HUES6 (cell line): ENCODE measurements at regions not wholly inside any gene's neighbourhood (a gene's known extent, or its start where the extent isn't known, plus 50 kb on each side); places are given as distances from the start of the nearest gene placed in this dataset.
"Not testable (repeated sequence)": the region's sequence is repeated elsewhere in the genome, so short reads cannot be mapped to it uniquely, and the experiment has no call there.

Experiments
- H3K27ac ChIP-seq: 2 replicates; pipeline ENCODE4 v1.7.0; 2013; ENCODE audit warnings: low read depth, mild to moderate bottlenecking, low read length, inconsistent platforms
- H3K27me3 ChIP-seq: 2 replicates; pipeline ENCODE4 v1.6.1; 2013; ENCODE audit warnings: low read length; ENCODE audit not compliant: control insufficient read depth, insufficient read depth
- H3K36me3 ChIP-seq: 2 replicates; pipeline ENCODE4 v1.6.1; 2013; ENCODE audit warnings: low read length; ENCODE audit not compliant: control insufficient read depth, insufficient read depth
- H3K4me1 ChIP-seq: 2 replicates; pipeline ENCODE4 v1.6.1; 2013; ENCODE audit warnings: low read length; ENCODE audit not compliant: control insufficient read depth, insufficient read depth
- H3K4me3 ChIP-seq: 2 replicates; pipeline ENCODE4 v1.5.1; 2013; ENCODE audit warnings: low read depth, low read length
- H3K9ac ChIP-seq: one replicate; pipeline ENCODE4 v1.6.1; 2013; ENCODE audit warnings: mild to moderate bottlenecking, low read length
- H3K9me3 ChIP-seq: 2 replicates; pipeline ENCODE4 v1.6.1; 2013; ENCODE audit warnings: low read depth, low read length; ENCODE audit not compliant: control insufficient read depth, insufficient read depth

GRCh38 chr3:167001374-167001773, 378.7 kb downstream of the ZBBX start:
- no peak overlapping the region for H3K9ac ChIP-seq
- no peaks in the 10 kb centered on the region for H3K4me1 ChIP-seq
- H3K27me3 ChIP-seq = no peaks in the 10 kb centered on the region
- H3K36me3 ChIP-seq = no peaks in the 10 kb centered on the region
- peaks cover 9% of the 10 kb centered on the region for H3K9me3 ChIP-seq
- no peak overlapping the region for H3K4me3 ChIP-seq
- no peak overlapping the region for H3K27ac ChIP-seq

GRCh38 chr3:166993015-166993630, 387.0 kb downstream of the ZBBX start:
- no peaks in the 10 kb centered on the region for H3K36me3 ChIP-seq
- H3K4me3 ChIP-seq = no peak overlapping the region
- H3K4me1 ChIP-seq = no peaks in the 10 kb centered on the region
- no peak overlapping the region for H3K9ac ChIP-seq
- no peaks in the 10 kb centered on the region for H3K9me3 ChIP-seq
- H3K27me3 ChIP-seq = no peaks in the 10 kb centered on the region
- no peak overlapping the region for H3K27ac ChIP-seq

- H3K27me3 ChIP-seq = no peaks in the 10 kb centered on the region
- no peak overlapping the region for H3K27ac ChIP-seq
- H3K36me3 ChIP-seq = no peaks in the 10 kb centered on the region
- no peak overlapping the region for H3K9ac ChIP-seq
- no peaks in the 10 kb centered on the region for H3K9me3 ChIP-seq
- H3K4me1 ChIP-seq = no peaks in the 10 kb centered on the region; the same call in 1 of the 2 replicates
- H3K4me3 ChIP-seq = no peak overlapping the region
Observed at GRCh38 chr3:166986000-166986399, 394.1 kb downstream of the ZBBX start.

- H3K4me1 ChIP-seq, H3K27ac ChIP-seq, H3K27me3 ChIP-seq, H3K4me3 ChIP-seq, H3K36me3 ChIP-seq, H3K9ac ChIP-seq, H3K9me3 ChIP-seq: not testable (repeated sequence)
Observed at GRCh38 chr3:166975796-166976195, 404.3 kb downstream of the ZBBX start.

- not testable (repeated sequence) for H3K27me3 ChIP-seq, H3K4me1 ChIP-seq, H3K9ac ChIP-seq, H3K27ac ChIP-seq, H3K9me3 ChIP-seq, H3K4me3 ChIP-seq, H3K36me3 ChIP-seq
Observed at GRCh38 chr3:166967714-166968113, 412.4 kb downstream of the ZBBX start.

- H3K36me3 ChIP-seq = no peaks in the 10 kb centered on the region
- no peaks in the 10 kb centered on the region for H3K27me3 ChIP-seq
- no peaks in the 10 kb centered on the region for H3K9me3 ChIP-seq
- no peak overlapping the region for H3K4me3 ChIP-seq
- no peak overlapping the region for H3K27ac ChIP-seq
- H3K4me1 ChIP-seq = no peaks in the 10 kb centered on the region
- no peak overlapping the region for H3K9ac ChIP-seq
Observed at GRCh38 chr3:166962911-166963310, 417.2 kb downstream of the ZBBX start.

GRCh38 chr3:166957121-166957520, 423.0 kb downstream of the ZBBX start:
- H3K27ac ChIP-seq = no peak overlapping the region
- H3K9ac ChIP-seq = no peak overlapping the region

GRCh38 chr3:166955201-166955939, 424.7 kb downstream of the ZBBX start:
- Histone ChIP-seq H3K9ac (no peak overlapping the region), H3K36me3 (no peaks in the 10 kb centered on the region), H3K4me1 (no peaks in the 10 kb centered on the region), H3K9me3 (no peaks in the 10 kb centered on the region), H3K27me3 (no peaks in the 10 kb centered on the region), H3K4me3 (no peak overlapping the region), H3K27ac (no peak overlapping the region)

More at GRCh38 chr3:166957121-166957520, 423.0 kb downstream of the ZBBX start:
- Histone ChIP-seq H3K4me3 (no peak overlapping the region), H3K36me3 (no peaks in the 10 kb centered on the region), H3K4me1 (no peaks in the 10 kb centered on the region), H3K9me3 (no peaks in the 10 kb centered on the region), H3K27me3 (no peaks in the 10 kb centered on the region)

- Histone ChIP-seq H3K9ac (no peak overlapping the region), H3K27ac (no peak overlapping the region), H3K36me3 (no peaks in the 10 kb centered on the region), H3K4me1 (no peaks in the 10 kb centered on the region), H3K27me3 (no peaks in the 10 kb centered on the region), H3K4me3 (no peak overlapping the region), H3K9me3 (no peaks in the 10 kb centered on the region)
Observed at GRCh38 chr3:166934879-166935278, 445.2 kb downstream of the ZBBX start.

- no peak overlapping the region for H3K27ac ChIP-seq
- no peak overlapping the region for H3K4me3 ChIP-seq
- no peaks in the 10 kb centered on the region; the same call in 1 of the 2 replicates for H3K9me3 ChIP-seq
- H3K27me3 ChIP-seq = no peaks in the 10 kb centered on the region
- H3K9ac ChIP-seq = no peak overlapping the region
- no peaks in the 10 kb centered on the region for H3K4me1 ChIP-seq
- no peaks in the 10 kb centered on the region for H3K36me3 ChIP-seq
Observed at GRCh38 chr3:166917437-166917836, 462.7 kb downstream of the ZBBX start.

GRCh38 chr3:166902374-166902773, 477.7 kb downstream of the ZBBX start:
- Histone ChIP-seq H3K9me3 (no peaks in the 10 kb centered on the region), H3K4me1 (no peaks in the 10 kb centered on the region), H3K36me3 (no peaks in the 10 kb centered on the region), H3K9ac (no peak overlapping the region), H3K4me3 (no peak overlapping the region), H3K27me3 (no peaks in the 10 kb centered on the region), H3K27ac (no peak overlapping the region)
